WERI-Rb-1 (cell line): ENCODE measurements at regions not wholly inside any gene's neighbourhood (a gene's known extent, or its start where the extent isn't known, plus 50 kb on each side); places are given as distances from the start of the nearest gene placed in this dataset.

Source experiments
- DNase-seq: peaks from one replicate; pipeline ENCODE4 v3.0.0-alpha.2; 2020
- H3K27ac ChIP-seq: fragments of 250-450 bp; sonication (Bioruptor Pico); 2 replicates; pipeline ENCODE4 v1.5.1; 2020; ENCODE audit warnings: mild to moderate bottlenecking, moderate library complexity
- H3K27me3 ChIP-seq: fragments of 250-450 bp; sonication (Bioruptor Pico); 2 replicates; pipeline ENCODE4 v1.5.1; 2021; ENCODE audit warnings: mild to moderate bottlenecking, low read depth, moderate library complexity; ENCODE audit not compliant: insufficient read depth, severe bottlenecking
- H3K36me3 ChIP-seq: fragments of 250-450 bp; sonication (Bioruptor Pico); 2 replicates; pipeline ENCODE4 v1.5.1; 2020; ENCODE audit warnings: mild to moderate bottlenecking, moderate library complexity
- H3K4me3 ChIP-seq: 2 replicates; pipeline ENCODE4 v1.5.1; 2011; ENCODE audit warnings: low read depth, mild to moderate bottlenecking, control low read depth, low read length
- H3K9me3 ChIP-seq: fragments of 250-450 bp; sonication (Bioruptor Pico); 2 replicates; pipeline ENCODE4 v1.5.1; 2021; ENCODE audit warnings: mild to moderate bottlenecking, moderate library complexity; ENCODE audit not compliant: severe bottlenecking
- CTCF ChIP-seq: IDR thresholded peaks from 2 replicates; pipeline ENCODE4 v1.5.1; 2011; ENCODE audit warnings: low read depth, mild to moderate bottlenecking, control low read depth, inconsistent platforms, low read length

- no peak for DNase-seq
Observed at GRCh38 chr1:55993646-55994318, 585.6 kb downstream of the PLPP3 start.

GRCh38 chr1:55990007-55990406 lies 589.4 kb downstream of the PLPP3 start:
- no peak for DNase-seq
- H3K27me3 ChIP-seq = no peaks in the 10 kb centered on the region
- no peaks in the 10 kb centered on the region for H3K36me3 ChIP-seq
- no peak overlapping the region for H3K4me3 ChIP-seq
- TF ChIP-seq CTCF = no peak
- no peak overlapping the region for H3K27ac ChIP-seq
- peaks cover 2% of the 10 kb centered on the region for H3K9me3 ChIP-seq

More at GRCh38 chr1:55993646-55994318, 585.6 kb downstream of the PLPP3 start:
- Histone ChIP-seq H3K4me3 (no peak overlapping the region), H3K9me3 (peaks cover 2% of the 10 kb centered on the region), H3K27ac (no peak overlapping the region), H3K27me3 (no peaks in the 10 kb centered on the region), H3K36me3 (no peaks in the 10 kb centered on the region)
- TF ChIP-seq CTCF = no peak

GRCh38 chr1:55988963-55989452 lies 590.4 kb downstream of the PLPP3 start:
- TF ChIP-seq CTCF = no peak
- no peak for DNase-seq
- Histone ChIP-seq H3K36me3 (no peaks in the 10 kb centered on the region), H3K27me3 (no peaks in the 10 kb centered on the region), H3K27ac (no peak overlapping the region), H3K9me3 (no peaks in the 10 kb centered on the region), H3K4me3 (no peak overlapping the region)

GRCh38 chr1:55987491-55988249 lies 591.7 kb downstream of the PLPP3 start:
- Histone ChIP-seq H3K4me3 (no peak overlapping the region), H3K27ac (no peak overlapping the region), H3K27me3 (no peaks in the 10 kb centered on the region), H3K9me3 (no peaks in the 10 kb centered on the region), H3K36me3 (no peaks in the 10 kb centered on the region)
- no peak for TF ChIP-seq CTCF
- no peak for DNase-seq

GRCh38 chr1:55986003-55986402 lies 593.4 kb downstream of the PLPP3 start:
- H3K36me3 ChIP-seq = no peaks in the 10 kb centered on the region
- no peak for TF ChIP-seq CTCF
- no peaks in the 10 kb centered on the region for H3K27me3 ChIP-seq
- H3K27ac ChIP-seq = no peak overlapping the region
- H3K4me3 ChIP-seq = no peak overlapping the region
- H3K9me3 ChIP-seq = no peaks in the 10 kb centered on the region
- DNase-seq = no peak
